Urothelium cell line (cell line): ENCODE measurements at regions not wholly inside any gene's neighbourhood (a gene's known extent, or its start where the extent isn't known, plus 50 kb on each side); places are given as distances from the start of the nearest gene placed in this dataset.
"Not testable (repeated sequence)": the region's sequence is repeated elsewhere in the genome, so short reads cannot be mapped to it uniquely, and the experiment has no call there.

Experiments
- DNase-seq: peaks from one replicate; pipeline ENCODE4 v3.0.0; 2011; ENCODE audit warnings: low spot score, mixed read lengths
- FAIRE-seq: peaks from 2 replicates; lab custom pipeline; 2011; peaks lifted over from hg19 to GRCh38; lab: Jason Lieb, UNC

DNA sequence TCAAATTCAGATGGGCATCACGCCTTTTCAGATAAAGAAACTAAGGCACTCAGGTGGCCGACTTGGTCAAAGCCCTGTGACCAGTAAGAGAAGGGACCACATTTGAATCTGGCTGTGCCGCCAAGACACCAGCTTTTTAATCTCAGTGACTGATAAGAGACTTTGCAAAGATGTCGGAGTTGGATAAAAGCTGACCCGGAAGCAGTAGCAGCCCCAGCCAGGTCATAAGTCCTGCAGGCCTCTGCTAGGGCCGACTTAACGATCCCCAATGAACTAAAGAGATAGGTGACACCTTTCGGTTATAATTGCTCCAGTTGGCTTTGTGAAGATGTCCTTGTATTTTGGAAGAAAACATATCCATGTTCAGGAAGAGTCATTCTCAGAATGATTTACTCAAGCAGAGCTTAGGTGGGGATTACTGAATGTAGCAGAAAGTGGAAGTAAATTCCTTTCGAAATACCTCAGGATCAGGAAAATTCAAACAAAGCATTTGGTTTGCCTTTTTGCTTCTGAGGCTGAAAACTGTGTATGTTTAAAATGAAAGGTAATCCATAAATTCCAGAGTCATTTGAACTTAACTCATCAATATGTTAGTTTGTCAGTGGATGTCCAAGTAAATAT, 164.2 kb upstream of the PITRM1 start:
- FAIRE-seq = no peak

DNA sequence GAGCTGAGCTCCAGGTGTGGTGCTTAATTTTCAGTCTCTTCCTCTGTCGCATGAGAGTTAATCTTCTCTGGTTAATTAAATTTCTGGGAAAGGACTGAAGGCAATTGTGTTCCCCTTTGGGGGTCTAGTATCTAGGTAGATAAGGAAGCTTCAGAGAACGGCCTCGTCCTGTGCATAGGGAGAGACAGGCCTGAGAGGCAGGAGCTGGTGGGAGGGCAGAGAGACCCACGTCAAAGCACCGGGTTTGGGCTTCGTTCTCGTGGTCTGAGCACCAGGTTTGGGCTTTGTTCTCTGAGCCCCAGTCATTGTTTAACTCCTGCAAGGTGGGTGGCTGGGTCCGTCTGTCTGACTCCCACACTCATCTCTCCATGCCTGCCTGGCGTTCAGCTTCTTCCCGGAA, 160.8 kb upstream of the PITRM1 start:
- FAIRE-seq = no peak

More for the DNA sequence above, 164.2 kb upstream of the PITRM1 start:
- DNase-seq = no peak

DNA sequence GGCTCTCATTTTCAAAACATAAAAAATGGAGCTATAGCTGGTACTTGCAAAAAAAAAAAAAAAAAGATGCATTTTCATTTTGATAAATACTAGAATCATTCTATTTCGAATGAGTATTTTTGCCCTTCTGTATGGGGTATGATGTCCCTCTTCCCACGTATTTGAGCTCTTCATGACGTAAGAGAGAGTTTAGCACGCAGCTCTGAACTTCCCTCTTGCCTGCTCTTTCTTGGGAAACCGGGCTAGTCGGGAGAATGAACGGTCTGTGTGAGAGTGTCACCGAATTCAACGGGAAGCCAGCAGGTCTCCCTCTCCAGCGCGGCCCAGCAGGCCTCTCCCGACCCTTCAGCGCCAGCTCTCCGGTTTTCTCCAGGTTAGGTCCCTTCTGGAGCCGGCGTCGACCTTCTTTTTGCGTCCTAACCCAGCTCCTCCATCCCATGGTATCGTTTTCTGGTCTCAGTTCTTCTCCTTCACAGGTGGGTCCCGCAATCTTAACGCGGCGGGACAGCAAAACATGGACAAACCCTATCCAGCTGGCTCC, 159.2 kb upstream of the PITRM1 start:
- DNase-seq = no peak
- no peak for FAIRE-seq

More for the DNA sequence above, 160.8 kb upstream of the PITRM1 start:
- DNase-seq = no peak

DNA sequence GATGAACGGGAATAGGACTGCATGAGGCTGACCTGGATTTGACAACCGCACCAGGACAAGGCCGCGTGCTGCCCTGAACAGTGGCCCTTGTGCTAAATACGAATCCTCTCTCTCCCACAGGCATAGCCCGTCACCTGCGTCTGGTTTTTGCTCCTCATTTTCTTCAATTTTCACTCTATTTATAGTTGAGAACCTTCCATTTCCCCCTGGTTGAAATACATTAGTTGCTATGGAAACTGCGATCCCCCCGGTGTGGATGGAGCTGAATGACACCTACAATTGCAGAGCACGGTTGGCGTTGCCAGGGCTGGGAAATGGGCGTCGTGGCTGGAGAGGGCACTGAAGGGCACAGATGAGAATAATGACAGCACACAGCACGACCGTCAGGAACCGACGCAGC, 158.6 kb upstream of the PITRM1 start:
- no peak for DNase-seq
- FAIRE-seq = no peak

DNA sequence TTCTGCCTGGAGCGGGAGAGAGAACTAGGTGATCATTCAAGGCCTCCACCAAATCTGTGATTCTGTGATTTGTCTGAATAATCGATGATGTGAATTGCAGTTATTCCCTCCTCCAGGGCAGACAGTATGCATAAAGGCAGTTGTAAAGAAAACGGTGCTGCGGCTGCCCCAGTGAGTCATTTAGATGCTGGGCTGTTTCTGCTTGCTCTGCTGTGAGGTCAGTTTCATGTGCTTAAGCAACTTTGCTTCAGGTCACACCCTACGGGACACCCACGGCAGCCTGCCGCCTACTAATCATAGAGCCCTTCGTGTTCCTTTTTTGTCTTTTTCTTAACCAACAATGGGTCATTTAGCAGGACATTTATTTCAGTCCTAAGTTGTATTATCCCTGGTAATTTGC, 158.1 kb upstream of the PITRM1 start:
- FAIRE-seq = no peak
- DNase-seq = peak; percentile 21

DNA sequence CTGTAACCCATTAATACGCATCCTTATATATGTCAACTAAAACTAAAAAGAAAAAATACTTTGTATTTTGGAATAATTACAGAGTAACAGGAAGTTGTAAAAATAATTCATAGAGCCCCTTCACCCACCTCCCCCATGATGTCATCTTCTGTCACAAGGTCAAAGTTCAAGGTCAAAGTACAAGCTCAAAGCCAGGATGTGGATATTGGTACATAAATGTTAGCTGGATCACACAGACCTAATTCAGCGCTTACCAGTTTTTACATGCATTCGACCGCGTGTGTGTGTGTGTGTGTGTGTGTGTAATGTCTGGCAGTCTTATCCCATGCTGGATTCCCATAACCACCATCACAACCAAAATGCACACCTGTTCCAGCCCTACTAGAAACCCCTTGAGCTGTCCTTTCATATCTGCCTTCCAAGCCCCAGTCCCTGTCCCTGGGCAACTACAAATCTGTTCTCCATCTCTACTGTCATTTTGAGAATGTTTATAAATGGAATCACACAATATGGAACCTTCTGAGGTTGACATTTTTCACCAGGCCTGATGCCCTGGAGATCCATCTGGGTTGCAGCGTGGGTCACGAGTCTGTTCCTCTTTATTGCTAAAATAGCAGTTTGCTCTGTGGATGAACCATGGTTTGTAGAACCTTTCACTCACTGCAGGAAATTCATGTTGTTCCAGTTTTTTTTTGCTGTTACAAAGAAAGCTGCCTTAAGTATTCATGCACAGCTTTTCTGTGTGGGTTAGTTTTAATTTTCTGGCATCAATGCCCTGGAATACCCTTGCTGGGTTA, 153.6 kb upstream of the PITRM1 start:
- DNase-seq (no peak), FAIRE-seq (no peak)

DNA sequence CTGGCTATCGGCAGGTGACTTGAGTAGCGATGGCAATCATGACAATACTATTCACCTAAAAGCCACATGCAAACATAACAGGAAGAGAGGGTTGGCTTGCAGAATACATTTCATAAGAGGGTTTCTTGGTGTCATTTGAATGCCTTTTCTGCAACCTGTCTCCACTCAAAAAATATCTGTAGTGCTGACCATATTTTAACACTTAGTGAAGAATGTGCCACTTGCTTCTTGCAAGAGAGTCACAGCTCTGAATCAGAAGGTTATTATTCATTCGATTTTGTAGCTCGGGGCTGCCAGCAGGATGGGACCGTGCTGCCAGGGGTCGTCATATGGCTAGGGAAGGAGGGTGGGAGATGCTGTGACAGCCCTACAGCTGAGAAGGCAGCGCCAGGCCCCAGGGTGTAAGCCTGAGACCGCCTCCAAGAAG, 152.0 kb upstream of the PITRM1 start:
- DNase-seq (no peak), FAIRE-seq (no peak)

DNA sequence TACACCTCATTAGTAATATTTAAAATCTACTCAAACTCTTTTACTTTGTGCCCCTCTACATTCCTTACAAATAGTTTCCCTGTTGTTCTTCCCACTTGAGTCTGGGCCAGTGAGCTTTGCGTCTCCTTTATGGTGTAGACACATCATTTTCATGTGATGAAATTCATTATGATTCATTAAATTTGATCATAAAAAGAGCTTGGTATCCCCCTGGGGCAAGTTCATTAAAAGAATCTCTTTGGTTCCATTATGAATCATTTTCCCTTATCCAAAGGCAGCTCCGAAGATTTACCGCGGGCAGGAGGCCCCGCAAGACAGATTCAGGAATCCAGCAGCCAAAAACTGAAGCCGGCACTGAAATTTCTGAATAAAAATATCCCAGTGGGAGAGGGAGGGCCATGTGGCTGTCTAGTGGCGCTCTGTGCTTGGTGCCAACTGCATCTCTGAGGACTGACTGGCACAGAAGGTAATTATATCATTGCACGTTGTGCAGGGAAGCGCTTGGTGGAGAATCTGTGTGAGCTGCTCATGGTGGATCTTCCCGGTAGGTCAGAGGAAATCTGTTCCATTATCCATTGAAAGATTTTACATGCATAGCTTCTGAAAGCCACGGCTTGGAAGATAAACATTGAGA, 151.4 kb upstream of the PITRM1 start:
- FAIRE-seq (no peak), DNase-seq (no peak)

DNA sequence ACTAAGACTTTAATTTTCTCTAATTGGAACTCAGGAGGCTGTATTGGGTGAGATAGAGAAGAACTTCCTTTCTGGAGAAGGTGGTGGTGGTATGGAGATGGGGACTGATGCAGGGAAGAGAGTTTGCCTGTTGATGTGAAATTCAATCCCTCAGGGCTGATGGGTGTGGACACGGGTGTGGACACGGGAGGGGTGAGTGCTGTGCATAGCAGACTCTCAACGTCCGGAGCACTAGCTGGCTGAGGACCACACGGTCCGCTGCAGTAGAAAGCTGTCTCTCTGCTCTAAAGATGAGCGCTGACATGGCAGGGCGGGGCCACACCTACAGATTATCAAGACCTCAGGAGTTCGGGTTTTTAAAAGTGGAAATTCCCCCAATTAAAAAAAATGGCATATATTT, 148.5 kb upstream of the PITRM1 start:
- DNase-seq = no peak
- no peak for FAIRE-seq

DNA sequence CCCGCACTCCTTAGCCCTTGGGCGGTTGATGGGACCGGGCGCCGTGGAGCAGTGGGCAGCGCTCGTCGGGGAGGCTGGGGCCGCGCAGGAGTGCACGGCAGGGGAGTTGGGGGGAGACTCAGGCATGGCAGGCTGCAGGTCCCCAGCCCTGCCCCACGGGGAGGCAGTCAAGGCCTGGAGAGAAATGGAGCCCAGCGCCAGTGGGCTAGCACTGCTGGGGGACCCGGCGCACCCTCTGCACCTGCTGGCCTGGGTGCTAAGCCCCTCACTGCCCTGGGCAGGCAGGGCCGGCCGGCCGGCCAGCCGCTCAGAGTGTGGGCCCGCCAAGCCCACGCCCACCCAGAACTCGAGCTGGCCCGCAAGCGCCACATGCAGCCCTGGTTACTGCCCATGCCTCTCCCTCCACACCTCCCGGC, 147.2 kb upstream of the PITRM1 start:
- DNase-seq = no peak
- no peak for FAIRE-seq

DNA sequence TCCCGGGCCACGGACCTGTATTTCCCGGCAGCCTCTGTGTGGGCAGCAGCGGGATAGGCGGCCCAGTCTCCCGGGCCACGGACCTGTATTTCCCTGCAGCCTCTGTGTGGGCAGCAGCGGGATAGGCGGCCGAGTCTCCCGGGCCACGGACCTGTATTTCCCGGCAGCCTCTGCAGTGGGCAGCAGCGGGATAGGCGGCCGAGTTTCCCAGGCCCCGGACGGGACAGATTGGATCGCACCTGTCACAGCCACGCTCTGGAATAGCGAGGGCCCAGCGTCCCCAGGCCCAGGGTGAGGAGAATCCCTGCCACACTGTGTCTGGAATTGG, 145.9 kb upstream of the PITRM1 start:
- FAIRE-seq, DNase-seq: not testable (repeated sequence)

DNA sequence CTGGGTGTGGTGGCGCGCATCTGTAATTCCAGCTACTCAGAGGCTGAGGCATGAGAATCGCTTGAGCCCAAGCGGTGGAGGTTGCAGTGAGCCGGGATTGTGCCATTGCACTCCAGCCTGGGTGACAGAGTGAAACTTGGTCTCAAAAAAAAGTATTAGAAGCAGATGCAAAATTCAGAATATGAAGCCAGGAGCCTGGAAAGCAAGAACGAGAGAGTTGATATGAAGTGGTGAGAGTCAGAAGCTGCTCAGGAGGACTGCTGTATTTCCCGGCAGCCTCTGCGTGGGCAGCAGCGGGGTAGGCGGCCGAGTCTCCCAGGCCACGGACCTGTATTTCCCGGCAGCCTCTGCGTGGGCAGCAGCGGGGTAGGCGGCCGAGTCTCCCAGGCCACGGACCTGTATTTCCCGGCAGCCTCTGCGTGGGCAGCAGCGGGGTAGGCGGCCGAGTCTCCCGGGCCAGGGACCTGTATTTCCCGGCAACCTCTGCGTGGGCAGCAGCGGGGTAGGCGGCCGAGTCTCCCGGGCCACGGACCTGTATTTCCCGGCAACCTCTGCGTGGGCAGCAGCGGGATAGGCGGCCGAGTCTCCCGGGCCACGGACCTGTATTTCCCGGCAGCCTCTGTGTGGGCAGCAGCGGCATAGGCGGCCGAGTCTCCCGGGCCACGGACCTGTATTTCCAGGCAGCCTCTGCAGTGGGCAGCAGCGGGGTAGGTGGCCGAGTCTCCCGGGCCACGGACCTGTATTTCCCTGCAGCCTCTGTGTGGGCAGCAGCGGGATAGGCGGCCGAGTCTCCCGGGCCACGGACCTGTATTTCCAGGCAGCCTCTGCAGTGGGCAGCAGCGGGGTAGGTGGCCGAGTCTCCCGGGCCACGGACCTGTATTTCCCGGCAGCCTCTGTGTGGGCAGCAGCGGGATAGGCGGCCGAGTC, 145.2 kb upstream of the PITRM1 start:
- FAIRE-seq, DNase-seq: not testable (repeated sequence)

DNA sequence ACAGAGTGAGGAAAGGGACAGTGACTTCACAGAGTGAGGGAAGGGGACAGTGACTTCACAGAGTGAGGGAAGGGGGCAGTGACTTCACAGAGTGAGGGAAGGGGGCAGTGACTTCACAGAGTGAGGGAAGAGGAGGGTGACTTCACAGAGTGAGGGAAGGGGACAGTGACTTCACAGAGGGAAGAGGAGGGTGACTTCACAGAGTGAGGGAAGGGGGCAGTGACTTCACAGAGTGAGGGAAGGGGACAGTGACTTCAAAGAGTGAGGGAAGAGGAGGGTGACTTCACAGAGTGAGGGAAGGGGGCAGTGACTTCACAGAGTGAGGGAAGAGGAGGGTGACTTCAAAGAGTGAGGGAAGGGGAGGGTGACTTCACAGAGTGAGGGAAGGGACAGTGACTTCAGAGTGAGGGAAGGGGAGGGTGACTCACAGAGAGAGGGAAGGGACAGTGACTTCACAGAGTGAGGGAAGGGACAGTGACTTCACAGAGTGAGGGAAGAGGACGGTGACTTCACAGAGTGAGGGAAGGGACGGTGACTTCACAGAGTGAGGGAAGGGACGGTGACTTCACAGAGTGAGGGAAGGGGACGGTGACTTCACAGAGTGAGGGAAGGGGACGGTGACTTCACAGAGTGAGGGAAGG, 142.0 kb upstream of the PITRM1 start:
- DNase-seq, FAIRE-seq: not testable (repeated sequence)

DNA sequence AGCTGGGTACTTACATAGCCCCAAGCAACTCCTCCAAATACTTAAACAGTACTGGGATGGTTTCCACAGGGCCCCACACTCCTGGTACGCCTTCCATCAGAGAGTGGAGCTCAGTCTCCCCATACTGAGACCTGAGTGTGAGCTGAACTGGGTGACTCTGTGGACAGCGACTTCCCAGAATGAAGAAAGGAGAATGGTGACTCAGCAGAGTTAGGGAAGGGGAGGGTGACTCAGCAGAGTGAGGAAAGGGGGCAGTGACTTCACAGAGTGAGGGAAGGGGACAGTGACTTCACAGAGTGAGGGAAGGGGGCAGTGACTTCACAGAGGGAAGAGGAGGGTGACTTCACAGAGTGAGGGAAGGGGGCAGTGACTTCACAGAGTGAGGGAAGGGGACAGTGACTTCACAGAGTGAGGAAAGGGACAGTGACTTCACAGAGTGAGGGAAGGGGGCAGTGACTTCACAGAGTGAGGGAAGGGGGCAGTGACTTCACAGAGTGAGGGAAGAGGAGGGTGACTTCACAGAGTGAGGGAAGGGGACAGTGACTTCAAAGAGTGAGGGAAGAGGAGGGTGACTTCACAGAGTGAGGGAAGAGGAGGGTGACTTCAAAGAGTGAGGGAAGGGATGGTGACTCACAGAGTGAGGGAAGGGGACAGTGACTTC, 141.3 kb upstream of the PITRM1 start:
- peak; percentile 10 for DNase-seq
- not testable (repeated sequence) for FAIRE-seq

DNA sequence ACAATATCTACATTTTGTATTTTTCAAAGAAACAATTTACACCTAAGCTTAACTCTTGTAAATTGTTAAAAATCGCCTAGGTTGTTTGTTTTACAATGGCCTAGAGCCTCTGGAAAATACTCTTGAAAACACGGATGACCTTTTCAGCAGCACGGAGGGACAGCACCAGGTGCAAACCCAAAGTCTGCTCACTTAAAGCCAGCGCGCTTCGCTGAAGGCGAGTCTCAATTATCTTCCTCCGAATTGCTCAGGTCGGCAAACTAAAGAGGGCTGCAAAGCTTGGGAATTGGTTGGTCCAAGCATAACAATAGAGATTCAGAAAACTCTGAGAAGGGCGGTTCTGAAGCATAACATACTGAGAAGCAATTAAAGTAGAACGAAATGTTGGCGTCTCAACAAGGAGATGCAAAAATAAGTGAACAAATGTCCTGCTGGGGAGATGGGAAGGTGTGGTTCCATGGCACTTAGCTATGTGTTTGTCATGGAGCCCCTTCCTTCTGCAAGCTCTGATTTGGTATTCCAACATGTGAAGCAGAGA, 139.9 kb upstream of the PITRM1 start:
- DNase-seq (no peak), FAIRE-seq (no peak)

DNA sequence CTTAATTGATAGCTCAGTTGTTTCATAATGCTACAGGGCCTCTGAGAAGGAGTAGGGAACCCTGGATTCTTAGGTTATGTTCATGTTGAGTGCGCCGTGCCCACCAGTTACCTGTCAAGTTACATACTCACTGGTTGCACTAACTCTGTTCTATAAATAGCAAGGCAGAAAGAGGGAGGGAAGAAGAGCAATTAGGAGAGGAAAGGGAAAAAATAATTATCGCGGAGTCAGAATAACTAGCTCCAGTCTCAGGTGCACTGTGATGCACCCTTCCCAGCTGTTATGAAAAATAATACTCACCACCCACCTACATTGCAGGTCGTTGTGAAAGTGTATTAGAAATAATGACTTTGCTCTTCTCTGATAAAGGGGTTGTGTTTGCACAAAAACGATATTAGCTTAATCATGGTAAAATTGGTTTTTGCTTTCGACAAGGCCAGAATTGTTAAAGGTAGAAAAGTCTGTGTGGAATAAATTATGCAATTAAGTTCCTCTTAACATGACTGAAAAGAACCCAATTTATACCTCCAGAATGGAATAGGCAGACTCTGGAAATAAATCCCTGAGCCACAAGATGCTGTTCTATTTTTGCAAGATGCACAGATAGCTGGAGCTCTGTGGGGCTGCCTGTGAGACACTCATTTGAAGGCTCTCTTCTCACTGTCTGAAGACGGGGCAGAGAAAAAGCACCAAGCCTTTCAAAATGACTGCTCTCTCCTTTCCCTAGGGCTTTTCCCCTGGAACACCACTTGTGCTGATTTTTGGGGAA, 137.6 kb upstream of the PITRM1 start:
- no peak for FAIRE-seq
- no peak for DNase-seq

DNA sequence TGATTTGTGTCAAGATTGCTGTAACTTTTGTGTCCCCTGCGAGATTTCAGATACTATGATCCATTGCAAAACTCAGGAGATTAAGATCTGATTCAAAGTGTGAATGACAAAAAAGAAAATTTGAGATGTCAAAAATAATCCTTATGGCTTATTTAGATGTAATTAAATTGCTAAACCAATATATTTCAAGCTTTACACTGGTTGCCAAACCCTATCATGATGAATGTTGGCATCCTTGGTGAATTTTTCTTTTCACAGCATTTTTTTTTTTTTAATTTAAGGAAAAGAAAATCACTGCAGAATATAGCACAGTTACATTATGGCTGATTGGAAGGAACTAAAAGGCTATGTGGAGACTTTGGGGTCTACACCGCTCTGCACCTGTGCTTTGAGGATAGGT, 133.5 kb upstream of the PITRM1 start:
- FAIRE-seq (no peak), DNase-seq (no peak)

DNA sequence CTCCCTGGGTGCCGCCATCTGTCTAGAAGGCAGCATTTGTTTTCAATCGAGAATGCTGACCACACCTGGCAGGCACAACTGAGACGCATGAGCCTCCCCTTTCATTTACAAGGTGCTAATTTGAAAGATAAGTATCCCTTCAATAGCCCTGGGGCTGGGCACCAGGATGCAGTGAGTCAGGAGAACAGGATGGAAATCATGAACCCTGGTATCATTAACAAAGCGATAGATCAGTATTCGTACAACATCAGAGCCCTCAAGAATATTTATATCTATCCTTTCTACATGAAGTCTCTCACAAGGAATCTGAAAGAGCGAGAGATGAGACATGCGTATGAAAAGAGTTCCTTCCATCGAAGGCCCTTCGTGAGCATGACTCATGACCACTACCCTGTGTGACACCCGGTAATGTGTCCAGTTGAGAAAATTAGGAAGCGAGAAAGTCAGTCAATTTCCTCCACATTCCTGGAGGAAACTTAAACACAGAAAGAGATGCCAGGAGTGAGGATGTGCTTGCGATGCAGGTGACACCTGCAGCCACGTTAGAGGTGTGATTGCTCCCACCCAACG, 123.1 kb upstream of the PITRM1 start:
- FAIRE-seq (no peak), DNase-seq (no peak)
